Erythroblast (primary cell): ENCODE measurements at regions not wholly inside any gene's neighbourhood (a gene's known extent, or its start where the extent isn't known, plus 50 kb on each side); places are given as distances from the start of the nearest gene placed in this dataset.

Experiments
- GATA1 ChIP-seq: IDR thresholded peaks from 2 replicates; pipeline ENCODE4 v1.6.1; 2011; ENCODE audit warnings: low read depth, mild to moderate bottlenecking, control low read depth, low read length, moderate library complexity
- POLR2A ChIP-seq: IDR thresholded peaks from 2 replicates; pipeline ENCODE4 v1.6.1; 2011; ENCODE audit warnings: mild to moderate bottlenecking, low read length

- TF ChIP-seq POLR2A: no peak
- no peak for TF ChIP-seq GATA1
Observed at GRCh38 chr7:73931502-73931901, 70.5 kb downstream of the TMEM270 start.
